HCT116 (cell line): ENCODE measurements at regions not wholly inside any gene's neighbourhood (a gene's known extent, or its start where the extent isn't known, plus 50 kb on each side); places are given as distances from the start of the nearest gene placed in this dataset.

Source experiments
- EGR1 ChIP-seq: IDR thresholded peaks from 2 replicates; pipeline ENCODE4 v1.6.1; 2012; ENCODE audit warnings: low read depth
- ELF1 ChIP-seq: IDR thresholded peaks from 2 replicates; pipeline ENCODE4 v1.6.1; 2012; ENCODE audit warnings: low read depth, borderline replicate concordance
- EZH2 ChIP-seq: fragments of 200-600 bp; sonication (generic); IDR thresholded peaks from 2 replicates; pipeline ENCODE4 v1.6.1; 2017; ENCODE audit warnings: antibody characterized with exemption, mixed run types
- EZH2phosphoT487 ChIP-seq: fragments of 200-600 bp; IDR thresholded peaks from 2 replicates; pipeline ENCODE4 v1.6.1; 2018; ENCODE audit warnings: antibody characterized with exemption, borderline replicate concordance
- FOSL1 ChIP-seq: IDR thresholded peaks from 2 replicates; pipeline ENCODE4 v1.6.1; 2012; ENCODE audit warnings: low read depth
- JUND ChIP-seq: IDR thresholded peaks from 2 replicates; pipeline ENCODE4 v1.6.1; 2012
- POLR2A ChIP-seq: IDR thresholded peaks from 2 replicates; pipeline ENCODE4 v1.7.0; 2011; ENCODE audit warnings: borderline replicate concordance; ENCODE audit not compliant: insufficient read depth, insufficient read length; ENCODE audit errors: extremely low read depth
- POLR2AphosphoS5 ChIP-seq: IDR thresholded peaks from 2 replicates; pipeline ENCODE4 v1.6.1; 2011; ENCODE audit warnings: mild to moderate bottlenecking, low read depth, low read length, moderate library complexity
- SIN3A ChIP-seq: IDR thresholded peaks from 2 replicates; pipeline ENCODE4 v1.6.1; 2012; ENCODE audit warnings: low read depth
- YY1 ChIP-seq: IDR thresholded peaks from 2 replicates; pipeline ENCODE4 v1.6.1; 2011; ENCODE audit warnings: low read length, low read depth, moderate library complexity, mild to moderate bottlenecking; ENCODE audit not compliant: insufficient replicate concordance; ENCODE audit errors: extremely low read depth
- ZNF274 ChIP-seq: fragments of 200-500 bp; sonication (Bioruptor generic); IDR thresholded peaks from 2 replicates; pipeline ENCODE4 v1.6.1; 2014; ENCODE audit warnings: mild to moderate bottlenecking, low read depth, low read length, inconsistent platforms
- TF ChIP-seq, protein P1 (sequence below): IDR thresholded peaks from 2 replicates; pipeline ENCODE4 v1.6.1; 2012
- TF ChIP-seq, protein P2 (sequence below), 3 experiments: fragments of 200-600 bp in 1 of 3; sonication (generic) in 1 of 3; IDR thresholded peaks in 2 of 3; conservative IDR thresholded peaks in 1 of 3; 2 replicates each; pipeline ENCODE4 v1.5.1; 2012 to 2017; ENCODE audit warnings: low read depth in 2 of 3, low read length in 2 of 3, antibody characterized with exemption in 1 of 3, borderline replicate concordance in 1 of 3, control low read depth in 1 of 3, mild to moderate bottlenecking in 1 of 3, mixed read lengths in 1 of 3, mixed run types in 1 of 3, moderate library complexity in 1 of 3; ENCODE audit not compliant: insufficient read depth in 1 of 3

DNA sequence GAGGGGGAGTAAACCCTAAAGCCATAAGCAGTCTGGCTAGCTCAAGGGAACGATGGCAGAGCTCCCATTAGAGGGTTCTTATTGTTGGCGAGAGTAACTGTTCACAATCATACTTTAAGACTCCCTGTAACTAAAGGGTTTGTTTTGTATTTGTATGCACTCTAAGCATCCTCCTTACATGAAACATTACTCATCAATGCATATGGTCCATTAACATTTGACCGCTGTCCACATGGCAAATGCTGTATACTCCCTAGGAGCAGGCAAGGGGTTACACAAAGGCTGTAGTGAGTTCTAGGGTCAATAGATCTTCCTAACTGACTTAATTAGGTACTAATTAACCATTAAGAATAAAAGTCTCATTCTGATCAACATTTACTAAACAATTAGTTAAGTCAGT lies 95.3 kb upstream of the MRPS30 start:
- TF ChIP-seq, protein P1, sequence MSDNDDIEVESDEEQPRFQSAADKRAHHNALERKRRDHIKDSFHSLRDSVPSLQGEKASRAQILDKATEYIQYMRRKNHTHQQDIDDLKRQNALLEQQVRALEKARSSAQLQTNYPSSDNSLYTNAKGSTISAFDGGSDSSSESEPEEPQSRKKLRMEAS: no peak
- TF ChIP-seq, protein P2, sequence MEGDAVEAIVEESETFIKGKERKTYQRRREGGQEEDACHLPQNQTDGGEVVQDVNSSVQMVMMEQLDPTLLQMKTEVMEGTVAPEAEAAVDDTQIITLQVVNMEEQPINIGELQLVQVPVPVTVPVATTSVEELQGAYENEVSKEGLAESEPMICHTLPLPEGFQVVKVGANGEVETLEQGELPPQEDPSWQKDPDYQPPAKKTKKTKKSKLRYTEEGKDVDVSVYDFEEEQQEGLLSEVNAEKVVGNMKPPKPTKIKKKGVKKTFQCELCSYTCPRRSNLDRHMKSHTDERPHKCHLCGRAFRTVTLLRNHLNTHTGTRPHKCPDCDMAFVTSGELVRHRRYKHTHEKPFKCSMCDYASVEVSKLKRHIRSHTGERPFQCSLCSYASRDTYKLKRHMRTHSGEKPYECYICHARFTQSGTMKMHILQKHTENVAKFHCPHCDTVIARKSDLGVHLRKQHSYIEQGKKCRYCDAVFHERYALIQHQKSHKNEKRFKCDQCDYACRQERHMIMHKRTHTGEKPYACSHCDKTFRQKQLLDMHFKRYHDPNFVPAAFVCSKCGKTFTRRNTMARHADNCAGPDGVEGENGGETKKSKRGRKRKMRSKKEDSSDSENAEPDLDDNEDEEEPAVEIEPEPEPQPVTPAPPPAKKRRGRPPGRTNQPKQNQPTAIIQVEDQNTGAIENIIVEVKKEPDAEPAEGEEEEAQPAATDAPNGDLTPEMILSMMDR (IDR thresholded peaks at IDR 0.05 in 2 of 3, conservative IDR thresholded peaks at IDR 0.05 in 1 of 3; ENCODE audit: borderline replicate concordance in 1 of 3, insufficient read depth in 1 of 3, low read depth in 2 of 3, low read length in 2 of 3): no peak
- TF ChIP-seq ELF1 (no peak), EZH2 (no peak), YY1 (no peak), JUND (no peak), EZH2phosphoT487 (no peak), POLR2AphosphoS5 (no peak), ZNF274 (no peak), POLR2A (no peak), SIN3A (no peak), EGR1 (no peak), FOSL1 (no peak)
